IPS DF 6.9 (cell line): ENCODE measurements at regions not wholly inside any gene's neighbourhood (a gene's known extent, or its start where the extent isn't known, plus 50 kb on each side); places are given as distances from the start of the nearest gene placed in this dataset.

Experiments
- DNase-seq: peaks from one replicate; pipeline ENCODE4 v3.0.0-alpha.2; 2013; ENCODE audit warnings: low read depth, low spot score
- H3K27ac ChIP-seq: one replicate; pipeline ENCODE4 v1.5.1; 2013; ENCODE audit warnings: low read length, control low read depth
- H3K27me3 ChIP-seq: 2 replicates; pipeline ENCODE4 v1.6.1; 2013; ENCODE audit warnings: mild to moderate bottlenecking, low read length; ENCODE audit not compliant: control insufficient read depth, insufficient read depth
- H3K36me3 ChIP-seq: 2 replicates; pipeline ENCODE4 v1.6.1; 2013; ENCODE audit warnings: low read length; ENCODE audit not compliant: control insufficient read depth, insufficient read depth
- H3K4me1 ChIP-seq: 2 replicates; pipeline ENCODE4 v1.6.1; 2013; ENCODE audit warnings: low read length; ENCODE audit not compliant: control insufficient read depth, insufficient read depth
- H3K4me3 ChIP-seq: 2 replicates; pipeline ENCODE4 v1.5.1; 2013; ENCODE audit warnings: mild to moderate bottlenecking, low read length
- H3K9me3 ChIP-seq: 2 replicates; pipeline ENCODE4 v1.6.1; 2013; ENCODE audit warnings: low read length, inconsistent platforms; ENCODE audit not compliant: control insufficient read depth, insufficient read depth
- WGBS: extraction: QIAGEN DNeasy Blood & Tissue Kit; methylation state at CpG from one replicate; pipeline ENCODE4 v1.1.7; 2013; ENCODE audit warnings: mixed read lengths, missing lambda C conversion rate; ENCODE audit not compliant: insufficient read length, insufficient coverage; 5-methylcytosine and 5-hydroxymethylcytosine counted together

DNA sequence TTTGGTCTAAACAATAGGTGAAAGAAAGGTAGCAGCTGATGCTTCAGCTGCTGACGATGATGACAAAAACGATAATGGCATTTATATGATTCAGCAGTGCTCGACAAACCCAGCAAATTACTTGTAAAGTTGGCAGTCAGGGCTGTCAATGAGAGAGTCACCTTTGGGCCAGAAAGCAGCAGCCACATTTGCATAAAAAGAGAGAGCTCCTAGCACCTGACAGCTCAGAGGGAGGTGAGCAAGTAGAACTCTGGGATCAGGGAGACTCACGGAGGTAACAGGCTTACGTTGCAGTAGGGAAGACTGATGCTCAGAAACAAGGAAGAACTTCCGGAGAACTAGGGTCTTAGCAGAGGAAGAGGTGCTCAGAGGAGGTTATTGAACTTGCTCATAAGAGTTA is 291.9 kb upstream of the ZFHX3 start:
- no peaks in the 10 kb centered on the region for H3K36me3 ChIP-seq

DNA sequence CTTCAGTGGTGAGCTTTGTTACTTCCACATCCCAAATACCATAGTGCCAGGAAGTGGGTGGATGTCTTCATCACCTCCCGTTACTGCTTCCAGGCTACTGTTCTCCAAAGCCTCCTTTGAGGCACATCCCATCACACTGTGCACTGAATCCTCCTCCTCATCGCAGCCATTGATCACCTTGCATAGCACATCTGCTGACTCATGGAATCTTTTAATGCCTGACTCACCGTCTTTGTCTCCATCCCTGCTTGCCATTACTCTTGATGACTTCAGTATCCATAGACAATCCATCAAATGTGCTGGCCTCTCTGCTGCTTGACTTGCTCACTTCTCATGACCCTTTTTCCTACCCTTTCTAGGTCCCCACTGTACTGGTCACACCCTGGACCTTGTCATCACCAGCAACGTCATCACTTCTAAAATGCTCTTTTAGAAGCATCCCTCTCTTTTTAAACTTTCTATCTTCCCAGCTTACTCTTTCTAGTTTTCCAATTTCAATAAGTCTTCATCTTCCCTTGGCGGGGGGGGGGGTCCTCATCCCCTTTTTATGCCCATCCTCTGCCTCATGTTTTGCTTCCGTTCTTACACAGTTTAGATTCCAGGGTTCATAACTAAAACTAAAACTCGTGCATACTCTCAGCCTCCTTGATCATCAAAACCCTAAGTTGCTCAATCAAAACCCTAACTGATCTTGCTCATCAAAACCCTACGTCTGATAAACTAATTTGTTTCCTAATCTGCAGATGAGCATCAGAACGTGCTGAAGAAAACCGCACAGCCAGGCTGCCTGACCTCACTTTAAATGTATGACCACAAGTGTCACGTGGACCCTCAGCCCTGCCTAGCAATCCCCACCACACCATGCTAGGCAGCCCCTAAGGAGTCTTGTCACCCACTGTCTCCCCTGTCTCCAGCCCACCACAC is 289.7 kb upstream of the ZFHX3 start:
- H3K36me3 ChIP-seq, result no peaks in the 10 kb centered on the region
- H3K4me1 ChIP-seq, result peaks cover 1% of the 10 kb centered on the region; the same call in 1 of the 2 replicates
- no peak overlapping the region for H3K27ac ChIP-seq
- H3K27me3 ChIP-seq, result no peaks in the 10 kb centered on the region
- no peak overlapping the region for H3K4me3 ChIP-seq
- WGBS, result no CpG with 5 or more reads among the region's 11 CpGs
- no peaks in the 10 kb centered on the region for H3K9me3 ChIP-seq
- DNase-seq, result no peak

More for the DNA sequence above, 291.9 kb upstream of the ZFHX3 start:
- Histone ChIP-seq H3K27ac (no peak overlapping the region), H3K4me3 (no peak overlapping the region), H3K4me1 (peaks cover 1% of the 10 kb centered on the region; the same call in 1 of the 2 replicates), H3K27me3 (no peaks in the 10 kb centered on the region), H3K9me3 (no peaks in the 10 kb centered on the region)
- DNase-seq, result no peak
- no CpG with 5 or more reads among the region's 6 CpGs for WGBS

DNA sequence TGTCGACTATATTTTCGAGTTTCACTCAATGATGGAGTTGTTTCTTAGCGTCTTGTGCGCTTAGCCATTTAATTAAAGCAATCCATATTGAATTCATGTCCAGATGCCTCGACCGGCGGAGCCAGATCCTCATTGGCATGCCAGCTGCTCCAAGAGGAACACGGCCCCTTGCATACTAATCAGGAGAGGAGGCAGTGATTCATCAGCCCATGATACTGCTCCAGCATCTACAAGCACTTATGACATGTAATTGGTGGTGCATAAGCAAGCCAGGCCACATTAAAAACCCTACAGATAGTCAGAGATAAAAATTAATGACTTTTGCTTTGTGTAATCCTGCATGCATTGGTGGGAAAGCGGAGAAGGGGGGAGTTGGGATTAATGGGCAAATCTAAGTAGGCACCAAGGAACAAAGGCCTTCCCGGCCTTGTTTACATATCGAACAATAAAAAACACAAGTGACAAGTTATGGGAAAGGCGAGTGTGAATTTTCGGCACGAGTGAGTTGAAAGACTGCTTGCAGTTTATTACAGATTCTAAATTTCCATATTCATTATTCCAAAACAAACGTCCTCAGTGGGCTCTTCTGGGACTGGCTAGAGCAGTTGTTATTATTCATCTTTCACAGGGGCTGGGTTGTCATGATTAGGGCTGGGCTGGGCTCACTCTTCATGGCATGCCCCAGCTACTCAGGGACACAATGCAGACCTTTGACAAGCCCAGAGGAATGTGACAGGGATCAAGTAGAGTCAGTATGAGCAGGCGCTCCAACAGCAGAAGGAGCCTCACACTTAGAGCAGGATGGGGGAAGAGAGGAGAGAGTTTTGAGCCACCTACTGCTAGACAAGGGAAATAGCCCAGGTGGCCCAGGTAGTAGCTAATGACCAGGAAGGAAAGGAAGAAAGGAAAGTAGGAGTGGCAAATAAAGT is 281.7 kb upstream of the ZFHX3 start:
- no peaks in the 10 kb centered on the region for H3K36me3 ChIP-seq

DNA sequence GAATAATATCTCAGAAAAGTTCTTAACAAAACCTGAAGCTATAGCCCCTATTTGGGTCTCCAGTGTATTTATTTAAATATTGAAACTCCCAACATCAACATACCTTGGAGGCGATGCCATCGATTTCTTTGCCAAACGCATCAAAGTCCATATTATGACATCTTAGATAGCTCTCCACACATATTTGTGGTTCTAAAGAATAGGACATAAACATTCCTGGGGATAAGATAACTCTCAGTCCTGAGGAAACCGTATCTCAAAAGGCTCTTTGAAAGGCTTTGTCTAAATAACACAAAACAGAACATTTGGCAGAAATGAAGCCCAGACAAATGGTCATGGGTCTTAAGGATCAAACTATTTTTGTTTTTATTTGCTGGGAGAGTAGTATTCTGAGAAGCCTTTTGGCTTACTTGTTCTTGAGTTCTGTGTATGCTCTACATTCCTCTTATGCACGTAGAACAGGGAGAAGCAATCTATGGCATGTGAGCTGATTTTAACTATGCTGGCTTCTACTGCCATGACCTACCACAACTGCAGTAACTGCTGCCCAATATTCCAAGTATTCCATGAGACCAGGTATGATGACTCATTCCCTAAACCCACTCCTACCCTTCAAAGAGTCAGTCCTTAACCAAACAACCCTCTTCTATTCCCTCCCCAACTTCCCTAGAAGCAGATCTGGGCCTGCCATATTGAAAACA is 279.0 kb upstream of the ZFHX3 start:
- WGBS, result no CpG with 5 or more reads among the region's 5 CpGs
- Histone ChIP-seq H3K4me1 (0 out of 2 replicates have a peak, but pooled peaks cover 1% of the 10 kb centered on the region), H3K27ac (no peak overlapping the region), H3K27me3 (no peaks in the 10 kb centered on the region), H3K4me3 (no peak overlapping the region), H3K36me3 (no peaks in the 10 kb centered on the region), H3K9me3 (no peaks in the 10 kb centered on the region)
- DNase-seq, result no peak

More for the DNA sequence above, 281.7 kb upstream of the ZFHX3 start:
- no peak for DNase-seq
- no CpG with 5 or more reads among the region's 16 CpGs for WGBS
- Histone ChIP-seq H3K4me1 (no peaks in the 10 kb centered on the region), H3K9me3 (no peaks in the 10 kb centered on the region), H3K27ac (no peak overlapping the region), H3K4me3 (no peak overlapping the region), H3K27me3 (no peaks in the 10 kb centered on the region)

DNA sequence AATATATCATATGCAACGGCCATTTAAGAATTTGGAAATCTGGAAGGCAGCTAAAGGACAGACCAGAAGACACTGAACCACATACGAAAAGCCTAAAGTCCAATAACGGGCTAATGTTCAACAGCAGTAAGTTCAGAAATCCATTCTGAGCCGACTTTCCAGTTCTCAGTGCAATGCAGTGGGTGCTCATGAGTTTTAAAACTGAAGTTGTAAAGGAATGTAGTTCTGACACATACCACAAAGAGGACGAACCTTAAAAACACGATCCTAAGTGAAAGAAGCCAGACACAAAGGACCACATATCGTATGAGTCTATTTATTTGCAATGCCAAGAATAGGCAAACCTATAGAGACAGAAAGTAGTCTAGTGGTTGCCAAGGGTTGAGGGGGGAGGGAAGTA is 278.3 kb upstream of the ZFHX3 start:
- no peak overlapping the region for H3K4me3 ChIP-seq
- H3K9me3 ChIP-seq, result no peaks in the 10 kb centered on the region
- H3K27ac ChIP-seq, result no peak overlapping the region
- H3K27me3 ChIP-seq, result no peaks in the 10 kb centered on the region
- no CpG with 5 or more reads among the region's 7 CpGs for WGBS
- DNase-seq, result no peak
- H3K36me3 ChIP-seq, result no peaks in the 10 kb centered on the region
- H3K4me1 ChIP-seq, result 0 out of 2 replicates have a peak, but pooled peaks cover 1% of the 10 kb centered on the region

DNA sequence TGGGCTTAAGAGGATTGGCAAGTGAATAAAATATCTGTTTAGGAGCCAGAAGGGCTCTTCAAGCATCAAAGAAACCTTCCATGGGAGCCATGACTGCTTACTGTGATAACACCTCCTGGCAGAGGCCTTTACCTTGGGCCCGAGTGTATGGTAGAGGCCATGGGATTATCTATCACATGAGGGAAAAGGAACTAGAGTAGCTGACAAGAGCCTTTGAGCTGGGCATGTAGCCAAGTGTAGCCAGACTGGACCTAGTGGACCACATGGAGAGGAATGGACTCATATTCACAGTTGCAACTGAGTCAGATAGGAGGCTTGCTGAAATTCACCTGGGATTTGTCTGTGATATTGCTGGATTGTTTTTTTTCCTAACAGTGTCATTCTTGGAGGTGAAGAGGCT is 276.0 kb upstream of the ZFHX3 start:
- Histone ChIP-seq H3K27ac (no peak overlapping the region), H3K36me3 (no peaks in the 10 kb centered on the region), H3K4me1 (0 out of 2 replicates have a peak, but pooled peaks cover 1% of the 10 kb centered on the region), H3K27me3 (no peaks in the 10 kb centered on the region), H3K9me3 (no peaks in the 10 kb centered on the region), H3K4me3 (no peak overlapping the region)
- no CpG with 5 or more reads among the region's 1 CpG for WGBS
- DNase-seq, result no peak

DNA sequence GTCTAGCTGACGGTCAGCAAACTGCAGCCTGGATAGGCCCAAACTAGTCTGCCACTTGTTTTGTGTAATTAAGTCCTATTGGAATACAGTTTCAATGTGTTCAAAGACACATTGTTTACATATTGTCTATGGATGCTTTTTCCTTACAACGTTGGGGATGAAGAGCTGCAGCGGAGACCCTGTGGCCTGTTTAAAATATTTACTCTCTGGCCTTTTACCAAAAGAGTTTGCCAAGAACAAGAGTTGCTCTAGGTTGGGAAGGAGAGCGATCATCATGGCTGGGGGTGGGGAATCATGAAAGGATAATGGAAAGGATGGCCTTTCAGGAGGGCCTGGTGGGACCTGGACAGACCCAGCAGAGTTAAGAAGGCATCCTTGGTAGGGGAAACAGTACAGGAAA is 274.9 kb upstream of the ZFHX3 start:
- no CpG with 5 or more reads among the region's 4 CpGs for WGBS
- Histone ChIP-seq H3K4me3 (no peak overlapping the region), H3K4me1 (0 out of 2 replicates have a peak, but pooled peaks cover 1% of the 10 kb centered on the region)

DNA sequence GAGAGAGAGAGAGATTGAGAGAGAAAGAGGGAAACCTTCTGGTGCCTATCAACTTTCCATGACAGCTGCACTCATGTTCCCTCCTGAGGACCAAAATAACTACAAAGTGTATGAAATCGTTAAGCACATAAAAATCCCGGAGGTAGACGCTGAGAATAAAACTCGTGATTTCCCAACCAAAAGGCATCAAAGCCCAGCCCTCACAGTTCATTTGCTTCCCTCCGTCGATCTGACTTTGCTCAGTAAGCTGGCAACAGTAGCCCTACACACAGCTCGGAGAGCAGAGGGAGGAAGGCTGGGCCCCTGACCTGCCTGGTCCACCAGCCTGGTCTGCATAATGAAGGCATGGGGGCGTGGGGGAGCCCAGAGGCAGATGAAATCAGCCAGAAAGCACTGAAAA is 273.9 kb upstream of the ZFHX3 start:
- H3K36me3 ChIP-seq, result no peaks in the 10 kb centered on the region
- H3K27ac ChIP-seq, result no peak overlapping the region
- H3K4me3 ChIP-seq, result no peak overlapping the region
- no peak for DNase-seq
- no peaks in the 10 kb centered on the region for H3K9me3 ChIP-seq
- no peaks in the 10 kb centered on the region for H3K27me3 ChIP-seq
- no CpG with 5 or more reads among the region's 8 CpGs for WGBS
- 0 out of 2 replicates have a peak, but pooled peaks cover 1% of the 10 kb centered on the region for H3K4me1 ChIP-seq

More for the DNA sequence above, 274.9 kb upstream of the ZFHX3 start:
- no peaks in the 10 kb centered on the region for H3K27me3 ChIP-seq
- DNase-seq, result no peak
- H3K9me3 ChIP-seq, result no peaks in the 10 kb centered on the region
- no peak overlapping the region for H3K27ac ChIP-seq
- H3K36me3 ChIP-seq, result no peaks in the 10 kb centered on the region

DNA sequence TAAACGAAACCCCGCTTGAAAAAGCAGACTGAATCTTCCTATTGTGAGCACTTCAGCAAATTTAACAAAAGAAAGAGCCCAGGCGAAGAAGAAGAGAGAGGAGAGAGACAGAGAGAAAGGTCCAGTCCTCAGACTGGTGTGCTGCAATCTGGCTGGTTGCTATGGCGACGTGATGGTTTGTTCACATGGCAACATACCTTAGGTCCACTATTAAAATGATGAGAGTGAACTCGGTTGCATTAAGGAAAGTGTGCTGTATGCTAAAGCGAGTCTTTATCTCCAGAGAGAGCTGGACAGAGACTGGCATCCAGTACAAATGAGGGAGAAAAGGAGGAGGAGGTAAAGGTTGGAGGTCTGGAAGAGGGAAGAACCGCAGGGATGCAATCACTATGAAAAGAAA is 271.8 kb upstream of the ZFHX3 start:
- Histone ChIP-seq H3K36me3 (no peaks in the 10 kb centered on the region), H3K4me3 (no peak overlapping the region), H3K27me3 (no peaks in the 10 kb centered on the region), H3K27ac (no peak overlapping the region), H3K4me1 (0 out of 2 replicates have a peak, but pooled peaks cover 1% of the 10 kb centered on the region), H3K9me3 (no peaks in the 10 kb centered on the region)
- no CpG with 5 or more reads among the region's 8 CpGs for WGBS
- DNase-seq, result no peak

DNA sequence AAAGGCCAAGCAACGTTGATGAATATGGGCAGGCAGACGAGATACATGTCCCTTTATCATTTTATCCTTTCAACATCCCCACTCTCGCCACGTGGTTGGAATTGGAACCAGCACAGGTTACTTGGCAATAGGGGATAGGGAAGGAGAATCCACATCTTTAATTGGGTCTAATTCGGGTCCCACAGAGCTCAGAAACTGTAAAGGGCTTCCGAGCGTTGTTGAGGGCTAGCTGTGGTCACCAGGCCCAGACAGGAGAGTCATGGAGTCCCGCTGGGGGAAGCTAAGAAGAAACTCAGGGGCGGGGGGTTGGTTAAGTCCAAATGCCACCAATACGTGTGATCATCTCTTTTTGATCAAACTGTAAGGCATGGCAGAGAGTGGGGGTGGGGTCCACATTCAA is 271.3 kb upstream of the ZFHX3 start:
- WGBS, result no CpG with 5 or more reads among the region's 10 CpGs

More for the DNA sequence above, 271.3 kb upstream of the ZFHX3 start:
- no peak for DNase-seq
- Histone ChIP-seq H3K27me3 (no peaks in the 10 kb centered on the region), H3K9me3 (no peaks in the 10 kb centered on the region), H3K4me1 (0 out of 2 replicates have a peak, but pooled peaks cover 1% of the 10 kb centered on the region), H3K4me3 (no peak overlapping the region), H3K36me3 (no peaks in the 10 kb centered on the region), H3K27ac (no peak overlapping the region)
